Keratinocyte (primary cell): ENCODE measurements at regions not wholly inside any gene's neighbourhood (a gene's known extent, or its start where the extent isn't known, plus 50 kb on each side); places are given as distances from the start of the nearest gene placed in this dataset.

ENCODE experiments used
- EZH2 ChIP-seq: IDR thresholded peaks from one replicate; pipeline ENCODE4 v1.6.1; 2012; ENCODE audit warnings: inconsistent platforms, mild to moderate bottlenecking, low read length, moderate library complexity
- TF ChIP-seq, protein P1 (sequence below), 3 experiments: IDR thresholded peaks in 1 of 3; conservative IDR thresholded peaks in 1 of 3; optimal IDR thresholded peaks in 1 of 3; 2 replicates in 2 of 3; 3 replicates in 1 of 3; pipeline versions ENCODE3 to v1.5.1; 2011; ENCODE audit warnings: low read length in 3 of 3, mild to moderate bottlenecking in 3 of 3, moderate library complexity in 2 of 3, control low read depth in 1 of 3, inconsistent platforms in 1 of 3; ENCODE audit not compliant: insufficient read depth in 2 of 3; ENCODE audit errors: extremely low read depth in 1 of 3

DNA sequence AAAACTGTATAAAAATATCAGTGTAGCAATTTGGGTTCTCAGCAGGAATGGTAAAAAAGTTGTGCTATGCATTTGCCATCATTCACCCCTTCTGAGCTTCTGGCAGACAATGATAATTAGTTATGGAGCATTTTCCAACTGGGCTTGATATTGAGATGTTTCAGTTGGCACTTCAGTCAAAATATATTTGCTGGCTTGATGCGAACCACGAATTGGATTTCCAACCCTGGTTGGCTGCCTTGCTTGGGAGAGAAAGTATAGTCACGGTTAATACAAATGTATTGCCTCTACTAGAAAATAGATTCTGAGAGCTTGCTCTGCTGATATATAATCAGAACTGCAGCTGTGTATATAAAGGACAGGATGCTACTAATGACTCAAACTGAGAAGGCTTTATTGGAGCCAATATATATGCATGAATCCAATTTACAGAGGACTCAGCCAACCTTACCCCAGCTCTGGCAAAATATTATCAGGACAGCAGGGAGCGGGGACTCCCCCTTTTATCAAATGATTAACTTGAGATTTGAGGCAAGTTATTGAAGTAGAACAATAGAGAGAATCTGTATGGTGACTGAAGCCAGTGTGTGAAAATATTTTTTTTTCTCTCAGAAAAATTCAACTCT, 219.8 kb upstream of the SMIM30 start:
- TF ChIP-seq, protein P1, sequence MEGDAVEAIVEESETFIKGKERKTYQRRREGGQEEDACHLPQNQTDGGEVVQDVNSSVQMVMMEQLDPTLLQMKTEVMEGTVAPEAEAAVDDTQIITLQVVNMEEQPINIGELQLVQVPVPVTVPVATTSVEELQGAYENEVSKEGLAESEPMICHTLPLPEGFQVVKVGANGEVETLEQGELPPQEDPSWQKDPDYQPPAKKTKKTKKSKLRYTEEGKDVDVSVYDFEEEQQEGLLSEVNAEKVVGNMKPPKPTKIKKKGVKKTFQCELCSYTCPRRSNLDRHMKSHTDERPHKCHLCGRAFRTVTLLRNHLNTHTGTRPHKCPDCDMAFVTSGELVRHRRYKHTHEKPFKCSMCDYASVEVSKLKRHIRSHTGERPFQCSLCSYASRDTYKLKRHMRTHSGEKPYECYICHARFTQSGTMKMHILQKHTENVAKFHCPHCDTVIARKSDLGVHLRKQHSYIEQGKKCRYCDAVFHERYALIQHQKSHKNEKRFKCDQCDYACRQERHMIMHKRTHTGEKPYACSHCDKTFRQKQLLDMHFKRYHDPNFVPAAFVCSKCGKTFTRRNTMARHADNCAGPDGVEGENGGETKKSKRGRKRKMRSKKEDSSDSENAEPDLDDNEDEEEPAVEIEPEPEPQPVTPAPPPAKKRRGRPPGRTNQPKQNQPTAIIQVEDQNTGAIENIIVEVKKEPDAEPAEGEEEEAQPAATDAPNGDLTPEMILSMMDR (optimal IDR thresholded peaks at IDR 0.05 in 1 of 3, IDR thresholded peaks at IDR 0.05 in 1 of 3, conservative IDR thresholded peaks at IDR 0.05 in 1 of 3; ENCODE audit: extremely low read depth in 1 of 3, insufficient read depth in 2 of 3, low read length in 3 of 3), result no peak
- TF ChIP-seq EZH2, result no peak
